Peyer's patch (tissue), 4 donors: ENCODE measurements at regions not wholly inside any gene's neighbourhood (a gene's known extent, or its start where the extent isn't known, plus 50 kb on each side); places are given as distances from the start of the nearest gene placed in this dataset.

ENCODE experiments used
- POLR2A ChIP-seq, 2 donors: fragments of 450-650 bp; IDR thresholded peaks; one replicate each; pipeline ENCODE4 v1.5.1; 2017; ENCODE audit warnings: antibody characterized with exemption in 2 of 2, mild to moderate bottlenecking in 2 of 2, moderate library complexity in 2 of 2
- TF ChIP-seq, protein P1 (sequence below), 6 experiments: fragments of 450-650 bp in 4 of 6; fragments of 200-600 bp in 2 of 6; sonication (generic) in 1 of 6; IDR thresholded peaks; one replicate each; pipeline ENCODE4 v1.5.1; 2017 to 2019; ENCODE audit warnings: antibody characterized with exemption in 6 of 6, mild to moderate bottlenecking in 3 of 6, moderate library complexity in 1 of 6

DNA sequence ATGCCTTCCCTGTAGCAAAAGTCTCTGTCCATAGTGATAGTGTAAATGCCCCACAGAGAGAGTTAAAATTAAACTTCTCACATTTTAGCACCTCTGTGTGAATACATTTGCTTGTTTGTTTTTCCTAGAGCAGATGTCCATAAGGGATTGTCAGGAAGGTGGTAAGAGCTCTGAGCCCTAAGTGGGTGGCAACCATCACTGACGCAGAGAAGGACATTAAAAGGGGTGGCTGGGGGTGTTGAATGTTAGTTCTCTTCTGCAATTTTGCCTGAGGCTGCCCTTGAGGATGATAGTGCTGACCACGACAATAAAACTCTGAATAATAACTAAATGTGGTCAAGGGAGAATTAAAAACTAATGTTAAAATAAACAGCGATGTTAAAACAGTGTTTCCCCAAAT lies 174.3 kb upstream of the ID4 start:
- TF ChIP-seq POLR2A (IDR thresholded peaks at IDR 0.05) = no peak
- TF ChIP-seq, protein P1, sequence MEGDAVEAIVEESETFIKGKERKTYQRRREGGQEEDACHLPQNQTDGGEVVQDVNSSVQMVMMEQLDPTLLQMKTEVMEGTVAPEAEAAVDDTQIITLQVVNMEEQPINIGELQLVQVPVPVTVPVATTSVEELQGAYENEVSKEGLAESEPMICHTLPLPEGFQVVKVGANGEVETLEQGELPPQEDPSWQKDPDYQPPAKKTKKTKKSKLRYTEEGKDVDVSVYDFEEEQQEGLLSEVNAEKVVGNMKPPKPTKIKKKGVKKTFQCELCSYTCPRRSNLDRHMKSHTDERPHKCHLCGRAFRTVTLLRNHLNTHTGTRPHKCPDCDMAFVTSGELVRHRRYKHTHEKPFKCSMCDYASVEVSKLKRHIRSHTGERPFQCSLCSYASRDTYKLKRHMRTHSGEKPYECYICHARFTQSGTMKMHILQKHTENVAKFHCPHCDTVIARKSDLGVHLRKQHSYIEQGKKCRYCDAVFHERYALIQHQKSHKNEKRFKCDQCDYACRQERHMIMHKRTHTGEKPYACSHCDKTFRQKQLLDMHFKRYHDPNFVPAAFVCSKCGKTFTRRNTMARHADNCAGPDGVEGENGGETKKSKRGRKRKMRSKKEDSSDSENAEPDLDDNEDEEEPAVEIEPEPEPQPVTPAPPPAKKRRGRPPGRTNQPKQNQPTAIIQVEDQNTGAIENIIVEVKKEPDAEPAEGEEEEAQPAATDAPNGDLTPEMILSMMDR (IDR thresholded peaks at IDR 0.05) = no peak
